HTR-8/SVneo (cell line): ENCODE measurements at regions not wholly inside any gene's neighbourhood (a gene's known extent, or its start where the extent isn't known, plus 50 kb on each side); places are given as distances from the start of the nearest gene placed in this dataset.
"Not testable (repeated sequence)": the region's sequence is repeated elsewhere in the genome, so short reads cannot be mapped to it uniquely, and the experiment has no call there.

Experiments
- DNase-seq: peaks from one replicate; pipeline ENCODE4 v3.0.0; 2011; ENCODE audit warnings: low spot score, mixed read lengths; ENCODE audit not compliant: insufficient read length
- FAIRE-seq: peaks from 2 replicates; lab custom pipeline; 2011; peaks lifted over from hg19 to GRCh38; lab: Jason Lieb, UNC

DNA sequence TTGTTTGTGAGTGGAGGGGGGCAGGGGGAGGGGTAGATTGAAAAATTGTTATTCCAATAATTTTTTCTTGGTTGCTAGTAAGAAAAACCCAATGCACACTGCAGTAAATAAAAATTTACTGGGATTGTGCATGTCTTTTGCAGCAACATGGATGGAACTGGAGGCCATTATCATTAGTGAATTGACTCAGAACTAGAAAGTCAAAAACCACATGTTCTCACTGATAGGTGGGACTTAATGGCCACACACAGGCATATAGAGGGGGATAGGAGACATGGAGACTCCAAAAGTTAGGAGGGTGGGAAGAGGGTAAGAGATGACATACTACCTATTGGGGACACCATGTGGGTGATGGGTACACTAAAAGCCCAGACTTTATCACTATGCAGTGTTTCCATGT, 67.2 kb downstream of the BUB3 start:
- no peak for FAIRE-seq

DNA sequence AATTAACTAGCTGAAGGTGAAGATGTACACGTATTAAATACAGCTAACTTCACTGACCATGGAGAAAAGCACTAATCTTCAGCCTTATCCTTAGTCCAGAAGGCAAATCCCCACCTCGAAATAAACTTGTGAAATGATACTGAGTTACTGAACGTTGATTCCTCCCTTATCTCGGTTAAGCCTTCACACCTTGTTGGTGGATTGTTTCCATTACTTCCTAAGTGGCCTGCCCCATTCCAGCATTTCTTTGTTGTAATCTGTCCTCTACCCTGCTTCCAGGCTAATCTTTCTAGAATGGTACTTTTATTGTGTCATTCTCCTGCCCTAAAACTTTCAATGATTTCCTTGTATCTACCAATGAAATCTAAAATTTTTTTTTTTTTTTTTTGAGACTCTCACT, 68.6 kb downstream of the BUB3 start:
- DNase-seq (no peak), FAIRE-seq (no peak)

More for the DNA sequence above, 67.2 kb downstream of the BUB3 start:
- DNase-seq, result no peak

DNA sequence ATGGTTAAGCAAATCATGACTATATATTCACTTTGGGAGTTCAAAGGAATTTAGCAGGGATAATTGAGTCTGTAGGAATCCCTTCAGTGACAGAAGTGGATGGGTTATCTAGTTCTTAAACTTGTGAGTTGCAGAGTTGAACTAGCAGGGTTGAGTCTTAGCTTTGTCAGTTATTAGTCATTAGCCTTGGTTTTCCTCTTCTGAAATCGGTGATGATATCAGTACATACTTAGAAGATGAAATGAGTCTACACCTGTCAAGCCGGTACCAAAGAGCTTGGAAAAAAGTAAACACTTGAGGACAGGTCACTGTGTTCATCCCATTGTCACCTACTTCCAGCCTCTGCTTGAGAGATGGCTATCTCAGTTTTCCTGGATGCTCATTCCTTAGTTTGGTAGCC, 73.5 kb downstream of the BUB3 start:
- no peak for DNase-seq
- FAIRE-seq, result no peak

DNA sequence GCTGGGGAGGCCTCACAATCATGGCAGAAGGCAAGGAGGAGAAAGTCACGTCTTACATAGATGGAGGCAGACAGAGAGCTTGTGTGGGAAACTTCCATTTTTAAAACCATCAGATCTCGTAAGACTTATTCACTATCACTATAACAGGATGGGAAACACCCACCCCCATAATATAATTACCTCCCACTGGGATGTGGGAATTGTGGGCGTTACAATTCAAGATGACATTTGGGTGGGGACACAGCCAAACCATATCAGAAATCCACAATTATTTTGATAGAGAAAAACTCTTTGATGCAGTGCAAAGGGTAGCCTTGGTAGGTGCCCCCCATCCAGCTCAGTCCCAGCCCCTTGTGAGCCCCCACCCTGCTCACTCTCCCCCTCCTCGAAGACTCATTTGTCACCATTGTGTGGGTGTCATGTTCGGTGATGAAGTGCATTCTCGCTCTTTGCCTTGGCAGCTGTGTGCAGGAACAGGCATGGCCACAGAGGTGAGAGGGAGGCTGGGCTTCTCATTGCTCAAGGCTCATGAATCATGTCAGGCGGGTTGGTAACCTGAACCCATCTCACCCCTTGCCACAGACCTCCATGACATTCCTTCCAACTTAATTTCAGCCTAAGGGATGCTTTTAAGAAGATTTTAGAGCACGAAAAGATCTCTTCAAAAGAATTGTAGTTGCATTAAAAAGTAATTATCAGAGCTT, 75.9 kb downstream of the BUB3 start:
- DNase-seq (peak; percentile 8), FAIRE-seq (no peak)

DNA sequence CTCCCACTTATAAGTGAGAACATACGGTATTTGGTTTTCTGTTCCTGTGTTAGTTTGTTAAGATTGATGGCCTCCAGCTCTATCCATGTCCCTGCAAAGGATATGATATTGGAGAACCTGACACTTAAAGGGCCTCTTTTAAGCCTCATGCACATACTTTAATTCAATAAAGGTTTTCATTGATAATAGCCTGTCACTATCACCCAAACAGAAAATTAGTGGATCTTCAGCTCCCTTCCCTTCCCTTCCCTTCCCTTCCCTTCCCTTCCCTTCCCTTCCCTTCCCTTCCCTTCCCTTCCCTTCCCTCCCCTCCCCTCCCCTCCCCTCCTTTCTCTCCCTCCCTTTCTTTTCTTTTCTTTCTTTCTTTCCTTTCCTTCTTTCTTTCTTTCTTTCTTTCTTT, 78.7 kb downstream of the BUB3 start:
- DNase-seq, FAIRE-seq: not testable (repeated sequence)

DNA sequence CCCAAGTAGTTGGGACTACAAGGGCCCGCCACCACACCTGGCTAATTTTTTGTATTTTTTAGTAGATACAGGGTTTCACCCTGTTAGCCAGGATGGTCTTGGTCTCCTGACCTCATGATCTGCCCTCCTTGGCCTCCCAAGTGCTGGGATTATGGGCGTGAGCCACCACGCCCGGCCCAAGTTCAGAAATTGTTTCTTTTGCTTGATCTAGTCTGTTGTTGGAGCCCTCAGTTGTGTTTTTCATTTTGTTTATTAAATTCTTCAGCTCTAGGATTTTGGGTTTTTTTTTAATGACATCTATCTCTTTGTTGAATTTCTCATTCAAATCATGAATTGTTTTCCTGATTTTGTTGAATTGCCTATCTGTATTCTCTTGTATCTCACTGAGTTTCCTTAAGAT, 80.8 kb downstream of the BUB3 start:
- DNase-seq, FAIRE-seq: not testable (repeated sequence)

DNA sequence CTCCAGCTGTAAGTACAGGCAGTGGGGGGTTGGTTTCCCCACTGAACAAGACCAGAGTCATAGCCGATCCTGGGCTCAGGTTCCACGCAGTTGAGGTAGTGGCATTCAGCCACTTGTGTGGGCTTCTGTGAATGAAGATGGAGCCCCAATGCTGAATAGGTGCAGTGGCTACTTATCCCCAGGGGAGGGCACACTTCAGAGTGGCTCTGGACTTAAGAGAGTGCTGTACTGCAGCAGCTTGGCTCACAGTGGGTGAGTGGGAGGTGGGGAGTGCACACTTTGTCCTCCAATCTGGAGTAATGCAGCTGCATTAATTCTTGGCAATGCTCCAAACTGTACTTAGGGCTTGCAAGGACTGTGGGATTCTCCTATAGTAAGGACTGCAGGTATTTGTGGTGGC, 81.9 kb downstream of the BUB3 start:
- no peak for FAIRE-seq
- DNase-seq, result no peak

DNA sequence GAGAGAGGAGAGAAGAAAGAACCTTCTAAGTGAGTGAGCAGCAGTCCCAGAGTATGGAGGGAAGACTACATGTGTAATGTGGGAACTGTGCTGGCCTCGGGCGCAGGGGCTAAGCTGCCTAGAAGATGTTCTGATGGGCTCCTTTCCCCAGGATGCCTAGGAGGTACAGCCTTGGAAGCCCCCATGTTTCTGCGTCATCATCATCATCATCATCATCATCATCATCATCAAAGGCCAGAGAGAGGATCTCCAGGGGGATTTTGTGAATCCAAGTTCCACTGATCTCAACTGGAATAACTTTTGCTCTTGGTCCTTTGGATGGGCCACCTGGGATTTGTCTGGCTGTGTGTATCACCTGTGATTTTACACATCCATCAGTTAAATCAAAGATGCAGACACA, 86.0 kb downstream of the BUB3 start:
- DNase-seq (no peak), FAIRE-seq (no peak)

DNA sequence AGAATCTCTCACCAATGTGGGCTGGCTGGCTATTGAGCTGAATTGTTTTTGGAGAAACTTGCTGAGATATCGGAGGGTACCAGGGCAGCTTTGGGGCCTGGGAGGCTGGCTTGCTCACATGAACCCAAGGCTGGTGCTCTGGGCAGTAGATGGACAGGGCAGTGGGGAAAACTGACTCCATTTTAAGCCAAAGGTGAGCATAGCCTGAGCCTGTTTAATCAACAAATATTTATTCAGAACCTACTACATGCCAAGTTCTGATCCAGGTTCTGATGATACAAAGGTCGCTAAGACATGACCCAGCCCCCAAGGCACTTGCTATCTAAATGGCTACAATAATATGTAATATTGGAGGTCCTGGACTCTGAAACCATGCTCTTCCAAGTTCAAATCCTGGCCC, 86.6 kb downstream of the BUB3 start:
- DNase-seq, result no peak
- FAIRE-seq, result no peak

DNA sequence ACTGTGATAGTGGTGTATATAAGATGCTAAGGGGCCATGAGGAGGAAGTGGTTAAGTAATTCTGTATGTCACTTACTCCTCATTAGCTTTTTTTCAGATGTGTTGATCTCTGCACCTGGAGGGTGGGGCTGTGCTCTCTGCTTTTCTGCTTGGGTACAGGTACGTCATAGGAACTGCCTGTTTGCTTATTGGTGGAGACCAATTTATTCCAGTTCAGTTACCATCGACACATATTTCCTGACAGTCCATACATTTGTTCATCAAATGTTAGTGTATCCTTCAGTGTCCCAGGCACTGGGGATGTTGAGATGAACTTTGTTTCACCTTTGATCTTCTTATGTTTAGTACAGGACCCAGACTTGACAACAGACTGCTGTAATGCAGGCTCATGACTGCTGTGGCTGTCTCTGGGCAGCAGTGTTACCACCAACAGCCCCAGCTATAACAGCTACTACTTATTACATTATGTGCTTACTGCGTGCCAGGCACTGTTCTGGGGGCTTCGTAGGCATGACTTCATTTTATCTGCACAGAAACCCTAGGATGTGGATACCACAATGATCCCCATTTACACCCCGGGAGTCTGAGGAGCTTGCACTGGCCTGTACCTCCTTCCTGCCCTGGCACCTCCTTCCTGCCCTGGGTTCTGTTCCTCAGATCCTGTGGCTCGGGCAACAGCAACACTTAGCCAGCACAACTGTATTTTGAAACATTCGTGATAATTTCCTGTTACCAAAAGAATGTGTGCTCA, 87.4 kb downstream of the BUB3 start:
- DNase-seq (no peak), FAIRE-seq (no peak)

DNA sequence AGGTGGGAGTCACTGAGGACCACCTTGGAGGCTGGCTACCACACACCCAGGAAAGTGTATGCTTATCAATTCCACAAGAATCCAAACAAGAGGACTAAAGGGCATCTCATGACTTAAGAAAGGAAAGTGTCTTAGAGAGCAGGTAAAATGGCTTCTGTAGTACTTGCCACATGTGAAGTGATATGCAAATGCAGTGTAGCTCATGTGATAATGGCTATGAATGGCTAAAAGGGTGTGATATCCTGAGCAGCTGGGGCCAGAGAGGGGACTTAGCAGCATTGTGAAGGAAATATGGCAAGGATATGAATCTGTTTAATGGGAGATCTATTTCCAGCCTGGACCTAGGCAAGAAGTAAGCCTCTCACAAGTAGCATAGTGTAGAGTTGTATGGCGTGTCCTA, 90.5 kb downstream of the BUB3 start:
- DNase-seq (no peak), FAIRE-seq (no peak)

DNA sequence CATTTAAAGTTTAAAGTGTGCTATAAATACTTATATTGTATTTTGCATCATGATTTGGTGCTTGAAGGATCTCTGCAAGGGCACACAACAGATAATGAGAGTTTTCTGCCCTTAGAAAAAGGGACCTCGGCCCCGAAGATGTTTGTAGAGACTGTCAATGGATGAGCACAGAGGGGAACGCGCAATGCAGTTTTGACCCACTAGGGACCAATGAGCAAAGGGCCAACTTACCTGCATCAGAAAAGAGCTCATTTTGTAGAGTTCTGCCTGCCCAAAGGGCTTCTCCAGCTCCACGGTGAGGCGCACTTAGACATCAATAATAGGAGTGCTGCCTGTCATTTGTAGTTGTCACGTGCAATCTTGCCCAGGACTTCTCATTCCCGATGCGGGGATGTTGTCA, 91.1 kb downstream of the BUB3 start:
- DNase-seq (no peak), FAIRE-seq (no peak)

DNA sequence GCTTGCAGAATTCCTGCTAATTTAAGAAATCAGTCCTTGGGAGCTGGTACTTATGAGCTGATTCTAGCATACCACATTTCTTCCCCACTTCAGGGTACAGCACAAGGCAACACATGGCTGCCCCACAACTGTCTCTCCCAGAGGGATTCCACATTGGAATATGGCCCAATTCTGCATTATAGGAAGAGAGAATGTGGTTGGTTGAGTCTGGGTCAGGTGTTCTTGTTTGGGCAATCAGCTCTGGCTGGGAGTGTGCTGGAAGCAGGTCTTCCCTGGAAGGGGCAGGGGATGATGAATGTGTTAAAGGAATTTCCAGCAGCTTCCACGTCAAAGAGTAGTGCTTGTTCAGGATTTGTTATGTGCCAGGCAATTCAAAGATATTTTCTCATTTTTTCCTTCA, 95.7 kb downstream of the BUB3 start:
- FAIRE-seq, result no peak
- DNase-seq, result no peak

DNA sequence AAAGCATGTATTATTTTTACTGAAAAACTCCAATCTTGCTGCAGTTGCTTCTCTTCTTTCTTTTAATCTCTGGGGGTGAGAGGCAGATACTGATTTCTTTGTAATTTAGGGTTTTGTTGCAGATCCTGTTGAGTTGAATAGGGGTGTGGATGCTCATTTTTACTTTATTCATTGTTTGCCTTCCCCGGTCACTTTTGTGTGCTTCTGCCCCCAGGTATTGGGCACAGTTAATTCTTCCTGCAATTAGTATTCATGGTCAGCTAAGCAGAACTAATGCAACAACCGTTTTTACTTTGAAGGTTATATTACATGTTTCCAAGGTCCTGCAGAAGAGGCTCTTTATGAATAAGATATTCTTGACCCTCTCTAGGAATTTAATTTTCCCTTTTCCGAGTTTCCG, 96.4 kb downstream of the BUB3 start:
- FAIRE-seq (no peak), DNase-seq (no peak)

DNA sequence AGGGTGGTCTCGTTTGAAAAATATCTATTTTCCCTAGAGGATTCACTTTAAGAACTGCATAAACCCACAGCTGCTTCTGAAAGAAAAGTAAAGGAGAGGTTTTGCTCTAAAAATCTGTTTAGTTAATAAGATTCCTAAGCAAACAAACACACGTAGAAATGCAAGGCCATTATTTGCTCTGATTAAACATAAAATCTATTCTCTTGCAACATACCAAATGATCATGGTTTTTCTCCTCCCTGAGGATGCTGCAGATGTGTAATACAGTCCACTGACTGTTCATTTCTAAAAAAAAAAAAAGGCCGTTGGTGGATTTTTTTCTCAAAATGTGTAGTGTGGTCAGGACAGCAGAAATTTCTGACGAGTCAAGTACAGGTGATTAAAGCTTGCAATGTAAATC, 98.6 kb downstream of the BUB3 start:
- FAIRE-seq (no peak), DNase-seq (no peak)

DNA sequence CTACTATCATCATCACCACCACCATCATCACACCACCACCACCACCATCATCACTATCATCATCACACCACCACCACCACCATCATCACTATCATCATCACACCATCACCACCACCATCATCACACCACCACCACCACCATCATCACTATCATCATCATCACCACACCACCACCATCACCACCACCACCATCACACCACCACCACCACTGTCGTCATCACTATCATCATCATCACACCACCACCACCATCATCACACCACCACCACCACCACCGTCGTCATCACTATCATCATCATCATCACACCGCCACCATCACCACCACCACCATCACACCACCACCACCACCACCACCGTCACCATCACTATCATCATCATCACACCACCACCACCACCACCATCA, 100.1 kb downstream of the BUB3 start:
- not testable (repeated sequence) for DNase-seq, FAIRE-seq

DNA sequence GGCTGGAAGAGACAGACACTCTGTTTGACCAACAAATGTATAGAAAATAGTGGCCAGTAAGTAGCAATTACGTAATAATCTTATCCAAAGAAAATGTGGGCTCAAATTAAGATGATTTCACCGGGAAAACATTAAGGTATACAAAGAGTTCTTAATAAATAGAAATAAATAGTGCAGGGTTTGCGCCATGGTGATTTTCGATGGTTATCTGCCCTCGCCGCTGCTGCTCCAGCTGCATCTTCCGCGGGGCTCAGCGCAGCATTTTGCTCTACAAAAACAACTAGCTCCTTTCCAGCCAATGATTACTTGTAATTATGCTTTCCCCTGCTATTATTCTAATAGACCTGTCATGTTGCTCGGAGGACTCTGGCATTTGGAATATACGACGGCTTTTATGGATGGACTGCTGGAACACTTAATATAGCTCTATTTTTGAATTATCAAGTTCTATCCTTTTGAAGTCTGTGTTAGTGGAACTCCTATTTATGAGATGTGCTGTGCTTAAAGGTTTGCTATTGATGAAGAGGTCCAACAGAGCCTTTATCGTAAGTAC, 103.8 kb downstream of the BUB3 start:
- FAIRE-seq (no peak), DNase-seq (no peak)

DNA sequence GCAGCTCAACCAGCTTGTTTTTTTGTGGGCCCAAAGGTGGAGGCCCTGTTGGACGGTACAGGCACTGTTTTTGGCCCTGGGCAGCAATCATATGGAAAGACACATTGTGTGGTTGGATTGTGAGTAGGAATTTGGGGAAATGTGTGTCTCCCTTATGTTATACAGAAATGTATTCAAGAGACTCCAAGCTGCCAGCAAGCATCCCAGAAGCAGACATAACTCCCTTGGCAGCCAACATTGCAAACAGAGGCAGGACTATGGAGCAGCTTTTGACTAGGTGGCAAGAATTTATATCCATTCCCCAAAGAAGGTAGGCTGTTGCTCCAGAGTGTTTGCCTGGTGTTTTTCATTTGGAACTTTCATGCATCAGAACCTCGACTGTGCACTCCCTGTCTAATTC, 104.9 kb downstream of the BUB3 start:
- DNase-seq, result no peak

DNA sequence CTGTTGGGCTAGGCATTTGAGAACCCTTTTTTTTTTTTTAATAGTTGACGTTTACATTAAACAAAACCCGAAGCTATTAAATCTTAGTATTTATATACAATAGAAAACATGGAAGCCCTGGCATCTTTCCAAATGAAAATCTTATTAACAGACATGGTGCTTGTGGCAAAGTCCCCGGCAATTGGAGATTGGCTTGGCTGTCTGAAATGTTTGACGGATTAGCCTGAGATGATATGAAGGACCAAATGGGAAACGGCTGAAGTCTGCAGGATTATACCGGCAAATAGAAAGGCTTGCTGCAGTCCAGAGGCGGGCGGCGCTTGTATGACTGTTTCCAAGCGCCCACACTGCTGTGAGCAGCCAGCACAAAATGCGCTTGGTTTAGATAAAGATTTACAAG, 105.6 kb downstream of the BUB3 start:
- no peak for FAIRE-seq

More for the DNA sequence above, 104.9 kb downstream of the BUB3 start:
- no peak for FAIRE-seq

DNA sequence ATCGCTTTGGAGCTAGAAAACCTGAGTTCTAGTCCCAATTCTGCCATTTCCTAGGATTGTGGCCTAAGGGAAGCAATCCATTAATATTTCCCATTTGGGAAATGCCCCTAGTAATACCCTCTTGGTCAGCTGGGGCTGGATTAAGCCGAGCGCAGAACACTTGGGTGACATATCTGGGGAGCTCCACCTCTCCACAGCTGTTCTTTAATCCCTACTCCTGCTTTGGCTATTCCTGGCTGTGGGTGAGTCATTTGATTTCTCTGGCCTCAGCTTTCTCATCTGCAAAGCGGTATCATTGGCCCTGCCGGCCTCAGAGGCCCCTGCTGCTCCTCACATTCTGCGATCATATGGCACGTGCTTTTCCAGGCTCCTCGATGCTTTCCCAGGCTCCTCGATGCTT, 108.3 kb downstream of the BUB3 start:
- FAIRE-seq (no peak), DNase-seq (no peak)

More for the DNA sequence above, 105.6 kb downstream of the BUB3 start:
- no peak for DNase-seq

DNA sequence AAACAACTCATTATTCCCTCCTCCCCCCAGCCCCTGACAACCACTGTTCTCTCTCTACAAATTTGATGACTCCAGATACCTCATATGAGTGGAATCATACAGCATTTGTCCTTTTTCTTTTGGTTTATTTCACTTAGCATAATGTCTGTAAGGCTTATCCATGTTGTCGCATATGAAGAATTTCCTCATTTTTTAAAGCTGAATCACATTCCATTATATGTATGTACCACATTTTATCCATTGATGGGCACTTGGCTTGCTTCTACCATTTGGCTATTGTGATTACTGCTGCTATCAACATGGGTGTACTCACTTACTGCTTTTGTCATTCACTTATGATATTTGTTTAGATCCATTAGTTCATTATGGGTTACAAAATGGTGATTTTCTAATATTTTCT, 112.8 kb downstream of the BUB3 start:
- DNase-seq (no peak), FAIRE-seq (no peak)
